Keratinocyte (primary cell): ENCODE measurements at regions not wholly inside any gene's neighbourhood (a gene's known extent, or its start where the extent isn't known, plus 50 kb on each side); places are given as distances from the start of the nearest gene placed in this dataset.
A peak's percentile ranks its signal among the peaks of the same experiment; 100 is the strongest.

Experiments
- DNase-seq: peaks from one replicate; pipeline ENCODE4 v3.0.0-alpha.2; 2011; ENCODE audit warnings: low read depth, missing footprints, low spot score
- FAIRE-seq: peaks from 2 replicates; lab custom pipeline; 2011; peaks lifted over from hg19 to GRCh38; lab: Jason Lieb, UNC
- H2AFZ ChIP-seq: 2 replicates; pipeline ENCODE4 v1.6.0; 2012; ENCODE audit warnings: low read length, control low read depth, inconsistent platforms; ENCODE audit not compliant: control insufficient read depth
- H3K27ac ChIP-seq: 2 replicates; pipeline ENCODE4 v1.5.1; 2011; ENCODE audit warnings: low read length; ENCODE audit not compliant: control insufficient read depth, insufficient read depth
- H3K27me3 ChIP-seq: 3 replicates; pipeline ENCODE4 v1.6.0; 2011; ENCODE audit warnings: low read length; ENCODE audit not compliant: control insufficient read depth, insufficient read depth; ENCODE audit errors: extremely low read depth
- H3K36me3 ChIP-seq, 2 experiments: 2 replicates in 1 of 2; 3 replicates in 1 of 2; pipeline ENCODE4 v1.5.1; 2011; ENCODE audit warnings: low read length in 2 of 2, mild to moderate bottlenecking in 1 of 2; ENCODE audit not compliant: control insufficient read depth in 2 of 2, insufficient read depth in 2 of 2; ENCODE audit errors: extremely low read depth in 1 of 2
- H3K4me1 ChIP-seq: 3 replicates; pipeline ENCODE4 v1.5.1; 2011; ENCODE audit warnings: low read length; ENCODE audit not compliant: control insufficient read depth, insufficient read depth; ENCODE audit errors: extremely low read depth
- H3K4me2 ChIP-seq: 3 replicates; pipeline ENCODE4 v1.6.0; 2011; ENCODE audit warnings: low read depth, low read length; ENCODE audit not compliant: control insufficient read depth, insufficient read depth; ENCODE audit errors: extremely low read depth
- H3K4me3 ChIP-seq, 3 experiments: fragments of 200-600 bp in 1 of 3; sonication (generic) in 1 of 3; 2 replicates in 2 of 3; 3 replicates in 1 of 3; pipeline ENCODE4 v1.5.1; 2011 to 2016; ENCODE audit warnings: low read length in 3 of 3, mild to moderate bottlenecking in 3 of 3, control low read depth in 2 of 3, inconsistent platforms in 1 of 3, low read depth in 1 of 3, mixed read lengths in 1 of 3, mixed run types in 1 of 3, moderate library complexity in 1 of 3; ENCODE audit not compliant: control insufficient read depth in 2 of 3, insufficient read depth in 2 of 3; ENCODE audit errors: extremely low read depth in 1 of 3
- H3K79me2 ChIP-seq: 2 replicates; pipeline ENCODE4 v1.6.0; 2012; ENCODE audit warnings: low read length; ENCODE audit not compliant: control insufficient read depth, insufficient read depth
- H3K9ac ChIP-seq: 3 replicates; pipeline ENCODE4 v1.6.0; 2011; ENCODE audit warnings: low read length; ENCODE audit not compliant: control insufficient read depth, insufficient read depth; ENCODE audit errors: extremely low read depth
- H3K9me1 ChIP-seq: 3 replicates; pipeline ENCODE4 v1.6.0; 2011; ENCODE audit warnings: low read length; ENCODE audit not compliant: control insufficient read depth, insufficient read depth; ENCODE audit errors: extremely low read depth
- H3K9me3 ChIP-seq: 2 replicates; pipeline ENCODE4 v1.5.1; 2012; ENCODE audit warnings: low read depth, low read length; ENCODE audit not compliant: control insufficient read depth
- H4K20me1 ChIP-seq: 3 replicates; pipeline ENCODE4 v1.6.0; 2011; ENCODE audit warnings: low read length; ENCODE audit not compliant: control insufficient read depth, insufficient read depth; ENCODE audit errors: extremely low read depth
- CTCF ChIP-seq, 3 experiments: IDR thresholded peaks in 1 of 3; conservative IDR thresholded peaks in 1 of 3; optimal IDR thresholded peaks in 1 of 3; 2 replicates in 2 of 3; 3 replicates in 1 of 3; pipeline versions ENCODE3 to v1.5.1; 2011; ENCODE audit warnings: low read length in 3 of 3, mild to moderate bottlenecking in 3 of 3, moderate library complexity in 2 of 3, control low read depth in 1 of 3, inconsistent platforms in 1 of 3; ENCODE audit not compliant: insufficient read depth in 2 of 3; ENCODE audit errors: extremely low read depth in 1 of 3
- EZH2 ChIP-seq: IDR thresholded peaks from one replicate; pipeline ENCODE4 v1.6.1; 2012; ENCODE audit warnings: inconsistent platforms, mild to moderate bottlenecking, low read length, moderate library complexity
- dilution Hi-C: fragments of 300-500 bp; cut with MboI; formaldehyde crosslinking; loops from one replicate; pipeline ENCODE4 v1.7.0; 2020; ENCODE audit warnings: low sequenced_read_pairs; ENCODE audit not compliant: extremely low pct_ligation_motif_present

DNA sequence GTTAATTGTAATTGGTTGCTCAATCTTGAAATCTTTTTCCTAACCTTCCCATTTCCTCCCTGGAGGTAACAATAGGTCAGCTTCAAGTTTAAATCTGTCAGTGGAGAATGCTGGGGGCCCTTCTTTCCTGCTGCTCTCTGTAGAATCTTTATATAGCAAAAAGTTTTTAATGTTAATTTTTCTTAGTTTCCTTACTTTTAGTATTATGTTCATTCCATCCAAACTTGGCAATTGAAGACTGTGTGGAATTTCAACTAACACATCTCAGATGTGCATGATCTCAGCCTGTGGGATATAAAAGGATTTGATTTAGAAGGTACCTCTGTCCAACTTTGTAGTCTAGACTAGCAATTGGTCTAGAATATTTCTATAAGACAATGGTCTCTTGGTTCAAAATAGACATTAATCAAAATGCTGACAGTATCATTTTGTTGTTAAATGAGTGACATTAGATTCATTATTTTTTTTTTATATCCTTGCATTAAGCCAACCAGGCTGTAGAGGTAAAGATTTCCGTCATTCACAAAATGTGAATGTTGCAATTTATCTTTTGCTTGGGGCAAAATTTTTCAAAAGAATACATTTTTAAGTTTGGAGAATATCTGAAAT is 100.4 kb upstream of the SEMA3A start:
- Histone ChIP-seq H2AFZ (peak overlapping the region; percentile 38), H3K27me3 (no peaks in the 10 kb centered on the region)

DNA sequence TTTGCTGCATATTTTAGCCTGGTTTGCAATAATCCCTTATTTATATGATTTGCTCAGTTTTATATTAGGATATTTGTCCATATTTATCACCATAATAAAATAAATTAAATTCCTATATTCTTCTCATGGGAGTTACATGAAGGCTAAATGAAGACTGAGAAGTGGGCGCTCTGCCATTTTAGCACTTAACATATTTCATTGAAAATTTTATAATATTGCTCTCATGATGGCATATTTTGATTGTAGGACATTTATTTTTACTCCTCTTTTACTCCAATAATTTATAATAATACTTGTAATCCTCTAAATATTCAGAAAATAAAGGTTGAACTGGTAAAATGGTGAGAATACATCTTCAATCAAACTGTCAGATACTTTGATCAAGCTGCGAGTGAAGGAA is 99.8 kb upstream of the SEMA3A start:
- H3K27me3 ChIP-seq: no peaks in the 10 kb centered on the region
- no peak for FAIRE-seq
- no peaks in the 10 kb centered on the region for H3K79me2 ChIP-seq
- H3K27ac ChIP-seq: no peak overlapping the region
- peak overlapping the region; percentile 38 for H2AFZ ChIP-seq
- H4K20me1 ChIP-seq: no peaks in the 10 kb centered on the region
- DNase-seq: no peak
- no peaks in the 10 kb centered on the region for H3K9me3 ChIP-seq
- dilution Hi-C loops: no loop called here
- H3K9ac ChIP-seq: no peak overlapping the region
- no peaks in the 10 kb centered on the region for H3K36me3 ChIP-seq
- no peaks in the 10 kb centered on the region for H3K9me1 ChIP-seq
- no peak overlapping the region for H3K4me2 ChIP-seq
- H3K4me3 ChIP-seq: no peak overlapping the region
- H3K4me1 ChIP-seq: no peaks in the 10 kb centered on the region
- no peak for TF ChIP-seq EZH2
- no peak for TF ChIP-seq CTCF (optimal IDR thresholded peaks at IDR 0.05 in 1 of 3, IDR thresholded peaks at IDR 0.05 in 1 of 3, conservative IDR thresholded peaks at IDR 0.05 in 1 of 3; ENCODE audit: extremely low read depth in 1 of 3, insufficient read depth in 2 of 3, low read length in 3 of 3)

More for the DNA sequence above, 100.4 kb upstream of the SEMA3A start:
- Histone ChIP-seq H3K79me2 (no peaks in the 10 kb centered on the region), H3K4me2 (no peak overlapping the region), H3K4me3 (no peak overlapping the region), H3K9me3 (no peaks in the 10 kb centered on the region), H3K9ac (no peak overlapping the region), H3K27ac (no peak overlapping the region), H3K9me1 (no peaks in the 10 kb centered on the region), H3K4me1 (no peaks in the 10 kb centered on the region), H4K20me1 (no peaks in the 10 kb centered on the region), H3K36me3 (no peaks in the 10 kb centered on the region)
- DNase-seq (no peak), FAIRE-seq (no peak)
- dilution Hi-C loops: no loop called here
- TF ChIP-seq CTCF (optimal IDR thresholded peaks at IDR 0.05 in 1 of 3, IDR thresholded peaks at IDR 0.05 in 1 of 3, conservative IDR thresholded peaks at IDR 0.05 in 1 of 3; ENCODE audit: extremely low read depth in 1 of 3, insufficient read depth in 2 of 3, low read length in 3 of 3) (no peak), EZH2 (no peak)
